ENCODE measurements at regions not wholly inside any gene's neighbourhood (a gene's known extent, or its start where the extent isn't known, plus 50 kb on each side); places are given as distances from the start of the nearest gene placed in this dataset.
"Not testable (repeated sequence)": the region's sequence is repeated elsewhere in the genome, so short reads cannot be mapped to it uniquely, and the experiment has no call there.

- no peak for DNase-seq
Observed at GRCh38 chr11:42777776-42778175, 534.0 kb upstream of the API5 start.

GRCh38 chr11:42778193-42778592 is 533.6 kb upstream of the API5 start:
- no peak for DNase-seq

DNA sequence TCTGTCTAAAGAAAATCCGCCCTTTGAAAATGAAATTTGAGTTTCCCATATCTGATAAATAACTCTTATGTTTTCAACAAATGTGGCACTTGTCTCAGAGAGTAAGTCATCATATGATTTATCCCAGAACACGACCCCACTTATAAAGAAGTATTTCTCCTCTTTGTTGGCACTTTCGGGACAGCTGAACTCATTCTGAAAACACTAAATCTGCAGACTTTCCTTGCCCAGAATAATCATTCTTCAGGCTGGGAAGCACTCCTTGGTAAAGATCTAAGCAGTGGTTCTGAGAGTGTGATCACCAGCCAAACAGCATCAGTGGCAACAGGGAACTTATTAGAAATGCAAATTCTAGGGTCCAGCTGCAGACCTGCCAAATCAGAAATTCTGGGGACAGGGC is 532.2 kb upstream of the API5 start:
- no peak for DNase-seq

GRCh38 chr11:42786981-42787380 is 524.8 kb upstream of the API5 start:
- DNase-seq: no peak

DNA sequence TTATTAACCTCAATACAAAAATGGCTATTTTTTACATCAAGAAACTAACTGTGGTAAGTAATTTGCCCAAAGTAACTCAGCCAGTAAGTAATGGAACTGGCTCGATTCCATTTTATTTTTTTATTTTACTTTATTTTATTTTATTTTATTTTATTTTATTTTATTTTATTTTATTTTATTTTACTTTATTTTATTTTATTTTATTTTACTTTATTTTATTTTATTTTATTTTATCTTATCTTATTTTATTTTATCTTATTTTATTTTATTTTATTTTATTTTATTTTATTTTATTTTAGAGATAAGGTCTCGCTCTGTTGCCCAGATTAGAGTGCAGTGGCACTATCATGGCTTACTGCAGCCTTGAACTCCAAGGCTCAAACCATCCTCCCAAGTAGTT is 516.3 kb upstream of the API5 start:
- DNase-seq: not testable (repeated sequence)

- no peak for DNase-seq
Observed at GRCh38 chr11:42800041-42800440, 511.8 kb upstream of the API5 start.

DNA sequence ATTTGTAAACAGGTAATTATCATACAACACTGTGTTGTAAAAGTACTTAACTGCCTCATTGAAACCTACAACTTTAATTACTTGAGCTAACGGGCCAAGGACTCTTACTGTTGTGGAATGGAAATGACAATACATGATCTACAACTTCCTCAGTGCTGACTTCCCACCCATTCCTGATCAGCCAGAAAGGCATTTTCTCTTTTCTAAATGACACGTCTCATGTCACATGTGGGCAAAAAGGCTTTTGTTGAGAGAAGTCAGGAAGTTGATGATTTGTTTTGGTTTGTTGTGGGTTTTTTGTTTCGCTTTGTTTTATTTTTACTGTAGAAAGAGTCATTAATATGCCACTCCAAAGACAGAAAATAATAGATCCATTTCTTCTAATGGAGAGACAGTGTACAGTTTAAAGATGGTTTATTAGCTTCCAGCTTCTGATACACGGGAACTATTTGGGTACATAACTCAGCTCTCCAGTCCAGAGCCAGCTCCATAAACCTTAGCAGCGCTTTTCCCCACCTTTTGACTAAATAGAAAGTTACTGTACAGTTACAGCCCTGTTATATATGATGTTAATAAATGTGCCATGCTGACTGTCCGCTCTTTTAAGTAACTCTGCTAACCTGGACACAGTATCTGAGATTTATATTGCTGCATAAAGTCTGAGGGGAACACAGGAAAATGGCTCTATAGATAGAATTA is 509.4 kb upstream of the API5 start:
- no peak for DNase-seq

DNA sequence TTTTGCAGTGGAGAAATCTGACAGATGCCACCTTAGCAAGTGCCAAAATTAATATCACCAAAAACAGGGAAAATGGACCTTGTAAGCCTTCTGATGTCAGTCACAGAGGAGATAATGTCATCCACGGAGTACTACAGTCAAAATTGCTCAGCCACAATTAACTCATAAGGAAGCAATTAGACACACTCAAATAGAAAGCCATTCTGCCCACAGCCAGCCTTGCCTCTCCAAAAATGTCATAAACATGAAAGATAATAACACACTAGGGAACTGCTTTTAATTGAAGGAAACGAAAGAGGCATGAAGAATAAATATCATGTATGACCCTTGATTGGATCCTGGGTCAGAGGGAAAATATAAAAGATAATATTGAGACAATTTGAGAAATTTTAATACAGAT is 505.6 kb upstream of the API5 start:
- DNase-seq: no peak

DNA sequence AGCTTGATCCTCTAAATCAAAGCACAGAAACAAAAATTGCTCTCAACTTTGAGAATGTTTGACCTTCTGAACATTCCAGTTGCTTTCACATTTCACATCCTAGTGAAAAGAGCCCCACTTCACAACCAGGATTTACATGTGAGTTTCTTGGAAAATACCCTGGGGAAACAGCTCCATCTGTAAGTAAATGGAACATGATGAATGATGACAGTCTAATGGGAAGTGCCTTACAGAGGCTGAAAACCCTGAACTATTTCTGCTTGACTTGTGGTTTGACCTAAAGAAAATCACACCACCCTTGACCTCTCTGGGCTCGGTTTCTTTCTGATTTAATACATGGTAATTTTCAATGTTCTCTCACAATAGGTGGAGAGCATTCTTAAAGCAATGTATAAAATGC is 499.4 kb upstream of the API5 start:
- DNase-seq: no peak

DNA sequence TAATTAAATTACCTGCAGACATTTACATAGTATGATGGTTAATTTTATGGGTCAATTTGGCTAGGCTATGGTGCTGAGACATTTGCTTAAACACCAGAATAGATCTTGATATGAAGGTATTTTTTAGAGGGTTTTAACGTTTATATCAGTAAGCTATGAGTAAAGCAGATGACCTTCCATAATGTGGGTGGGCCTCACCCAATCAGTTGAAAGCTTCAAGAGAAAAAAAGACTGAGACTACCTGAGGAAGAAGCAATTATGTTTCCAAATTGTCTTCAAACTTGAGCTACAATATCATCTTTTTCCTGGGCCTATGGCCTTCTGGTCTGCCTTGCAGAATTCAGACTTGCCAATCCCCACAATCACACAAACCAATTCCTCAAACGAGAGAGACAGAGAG is 498.8 kb upstream of the API5 start:
- DNase-seq: no peak

DNA sequence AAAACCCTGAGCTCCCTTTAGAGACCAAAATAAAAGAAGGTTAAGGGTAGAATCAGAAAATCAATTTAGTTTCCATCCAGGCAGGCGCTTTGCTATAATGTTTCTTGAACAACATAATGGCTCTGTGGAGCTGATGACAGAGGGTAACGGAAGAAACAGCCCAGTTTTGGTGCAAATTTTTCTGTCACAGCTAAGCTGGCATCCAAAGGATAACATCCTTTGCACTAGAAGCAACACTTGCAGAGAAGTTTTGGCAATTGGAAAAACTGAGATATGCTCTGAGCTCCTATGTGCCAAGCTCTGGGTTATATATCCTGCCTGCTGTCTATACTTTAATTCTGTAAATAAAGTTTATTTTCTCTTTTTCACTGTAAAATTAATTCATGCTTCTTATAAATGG is 495.3 kb upstream of the API5 start:
- no peak for DNase-seq

DNA sequence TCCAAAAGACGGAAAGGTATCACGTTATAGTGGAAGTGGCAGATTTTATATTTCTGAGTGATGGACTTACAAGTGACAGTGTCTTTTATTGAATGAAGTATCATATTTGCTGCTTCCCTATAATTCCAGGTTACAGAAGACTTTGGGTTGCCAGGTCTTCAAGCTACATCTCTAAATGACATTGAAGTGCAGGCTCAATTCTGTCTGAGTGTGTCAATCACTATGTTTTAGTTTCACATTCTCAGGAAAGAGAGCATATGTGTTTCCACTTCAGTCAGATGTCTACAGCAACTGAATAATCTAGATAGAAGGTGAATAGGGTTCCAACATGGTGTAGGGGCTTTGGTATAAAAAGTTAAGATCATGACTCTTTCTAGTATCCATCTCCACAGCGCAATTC is 492.7 kb upstream of the API5 start:
- no peak for DNase-seq

DNA sequence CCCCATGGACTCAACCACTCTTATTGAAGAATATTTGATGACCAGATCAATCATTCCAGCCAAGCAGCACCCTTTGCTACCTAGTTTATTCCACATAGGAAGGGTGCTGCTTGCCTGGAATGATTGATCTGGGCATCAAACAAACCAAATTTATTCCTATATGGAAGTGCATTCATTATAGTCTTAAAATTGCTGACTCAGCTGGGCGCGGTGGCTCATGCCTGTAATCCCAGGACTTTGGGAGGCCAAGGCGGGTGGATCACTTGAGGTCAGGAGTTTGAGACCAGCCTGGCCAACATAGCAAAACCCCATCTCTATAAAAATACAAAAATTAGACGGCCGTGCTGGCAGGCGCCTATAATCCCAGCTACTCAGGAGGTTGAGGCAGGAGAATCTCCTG is 489.6 kb upstream of the API5 start:
- DNase-seq: not testable (repeated sequence)

GRCh38 chr11:42823546-42823945 is 488.2 kb upstream of the API5 start:
- no peak for DNase-seq

DNA sequence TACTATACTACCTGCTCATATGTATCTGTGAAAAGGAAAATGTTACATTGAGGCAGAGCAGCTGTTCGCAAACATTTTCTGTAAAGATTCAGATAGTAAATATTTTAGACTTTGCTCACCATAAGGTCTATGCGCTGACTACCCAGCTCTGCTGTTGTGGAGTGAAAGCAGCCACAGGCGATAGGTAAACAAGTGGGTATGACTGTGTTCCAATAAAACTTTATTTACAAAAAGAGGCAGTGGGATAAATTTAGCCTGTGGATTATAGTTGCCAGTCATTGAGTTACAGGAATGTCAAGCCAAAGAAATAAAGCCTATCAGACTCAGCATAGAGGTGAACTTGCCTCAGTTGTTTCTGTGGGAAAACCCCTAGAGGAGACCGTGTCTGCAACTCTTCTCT is 487.7 kb upstream of the API5 start:
- DNase-seq: no peak

DNA sequence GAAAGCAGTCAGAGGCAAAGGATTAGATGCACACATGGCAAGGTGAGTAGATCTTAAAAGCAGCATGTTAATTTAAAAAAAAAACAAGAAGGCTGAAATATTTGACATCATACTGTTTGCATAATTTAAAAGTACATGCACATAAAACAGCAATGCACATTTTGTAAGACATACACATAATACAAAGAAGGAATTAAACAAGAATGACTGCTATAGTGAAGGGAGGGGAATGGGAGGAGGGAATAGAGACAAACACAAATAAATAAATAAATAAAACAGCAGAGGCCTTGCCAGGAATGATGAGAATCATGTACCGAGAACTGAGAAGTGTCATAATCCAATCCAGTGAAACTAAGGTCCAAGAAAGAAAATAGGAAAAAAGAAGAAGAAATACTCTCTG is 486.2 kb upstream of the API5 start:
- DNase-seq: no peak

GRCh38 chr11:42827845-42828244 is 484.0 kb upstream of the API5 start:
- DNase-seq: no peak

GRCh38 chr11:42837994-42838393 is 473.8 kb upstream of the API5 start:
- DNase-seq: no peak

GRCh38 chr11:42840176-42840829 is 471.5 kb upstream of the API5 start:
- DNase-seq: no peak

DNA sequence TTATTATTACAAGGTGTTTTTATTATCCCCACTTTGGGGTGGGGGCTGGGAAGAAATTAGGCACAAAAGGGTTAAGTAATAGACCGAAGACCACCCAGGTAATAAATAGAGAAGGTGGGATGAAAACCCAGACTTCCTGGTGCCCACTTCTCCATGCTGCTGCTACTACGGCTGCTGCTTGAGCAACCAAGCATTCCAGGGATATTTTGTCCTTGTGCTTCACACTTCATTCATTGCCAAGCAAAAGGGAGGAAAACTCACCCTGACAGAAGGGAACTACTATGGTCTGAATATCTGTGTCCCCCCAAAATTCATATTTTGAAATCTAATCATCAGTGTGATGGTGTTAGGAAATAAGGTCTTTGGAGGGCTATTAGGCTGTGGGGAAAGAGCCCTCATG is 470.9 kb upstream of the API5 start:
- DNase-seq: no peak

DNA sequence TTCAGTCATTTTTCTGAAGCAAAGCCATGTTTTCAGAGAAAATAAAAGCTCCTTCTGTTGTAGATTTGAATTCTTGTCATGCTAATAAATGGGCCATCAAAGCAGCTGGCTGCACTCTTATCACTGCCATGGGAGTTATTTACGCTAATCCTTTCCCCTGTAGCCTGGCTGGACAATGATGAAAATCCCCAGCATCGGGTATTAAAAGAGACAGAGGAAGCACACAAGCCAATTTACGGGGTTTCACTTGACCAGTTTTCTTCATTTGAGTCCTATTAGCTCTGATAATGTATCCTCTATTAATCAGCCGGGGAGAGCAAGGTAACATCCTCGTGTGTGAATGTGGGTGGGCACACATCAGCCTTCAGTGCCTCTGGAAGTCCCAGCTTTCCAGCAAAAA is 470.2 kb upstream of the API5 start:
- DNase-seq: no peak

DNA sequence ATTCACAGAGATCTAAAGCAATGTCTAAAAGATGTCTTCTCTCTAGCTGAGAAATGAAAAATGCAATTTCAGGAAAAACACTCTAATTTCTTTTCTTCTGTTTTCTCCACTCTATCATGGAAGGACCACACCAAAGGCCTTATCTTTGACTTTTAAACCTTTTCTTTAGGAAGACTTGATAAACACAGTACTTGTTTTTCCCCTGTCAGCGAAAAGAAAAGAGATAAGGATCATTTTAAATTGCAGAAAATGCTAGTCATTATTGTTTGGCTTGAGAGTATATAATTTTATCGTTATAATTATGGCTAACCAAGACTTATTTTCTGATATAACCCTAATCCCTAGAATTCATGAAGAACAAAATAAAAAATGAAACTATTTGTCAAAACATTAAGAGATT is 462.4 kb upstream of the API5 start:
- no peak for DNase-seq

DNA sequence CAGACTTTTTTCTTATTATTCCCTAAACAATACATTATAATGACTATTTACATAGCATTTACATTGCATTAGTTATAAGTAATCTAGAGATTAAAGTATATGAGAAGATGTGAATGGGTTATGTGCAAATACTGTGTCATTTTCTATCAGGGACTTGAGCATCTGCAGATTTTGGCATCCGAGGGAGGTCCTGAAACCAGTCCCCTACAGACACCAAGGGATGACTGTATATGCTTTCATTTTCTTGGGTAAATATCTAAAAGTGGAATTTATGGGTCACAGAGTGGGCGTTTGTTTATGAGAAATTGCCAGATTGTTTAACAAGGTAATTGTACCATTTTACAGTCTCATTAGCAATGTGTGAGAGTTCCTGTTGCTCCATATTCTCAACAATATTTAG is 454.5 kb upstream of the API5 start:
- DNase-seq: no peak

DNA sequence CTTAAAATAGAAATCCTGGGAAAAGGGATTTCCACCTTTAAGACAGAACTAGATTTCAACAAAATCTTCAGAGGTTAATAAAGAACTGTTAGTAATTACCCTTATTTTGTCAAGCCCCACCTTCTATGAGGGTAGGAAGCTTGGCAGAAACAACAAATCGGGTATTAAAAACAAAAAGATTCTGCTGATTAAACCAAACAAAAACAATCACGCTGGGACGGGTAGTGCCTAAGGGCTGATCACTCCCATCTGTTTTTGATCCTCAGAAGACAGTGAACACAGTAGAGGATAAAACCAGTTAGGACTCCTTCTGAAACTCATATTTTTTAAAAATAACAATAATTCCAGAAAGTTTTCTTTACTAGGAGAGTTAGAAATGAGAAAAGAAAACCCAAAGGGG is 441.3 kb upstream of the API5 start:
- no peak for DNase-seq

- DNase-seq: not testable (repeated sequence)
Observed at GRCh38 chr11:42873800-42874405, 437.9 kb upstream of the API5 start.

Data from hematopoietic multipotent progenitor cell treated with erythropoietin and hydrocortisone succinate and interleukin-3 and kit ligand, for 6 days (in vitro differentiated cells).